ENCODE measurements at regions not wholly inside any gene's neighbourhood (a gene's known extent, or its start where the extent isn't known, plus 50 kb on each side); places are given as distances from the start of the nearest gene placed in this dataset.

DNA sequence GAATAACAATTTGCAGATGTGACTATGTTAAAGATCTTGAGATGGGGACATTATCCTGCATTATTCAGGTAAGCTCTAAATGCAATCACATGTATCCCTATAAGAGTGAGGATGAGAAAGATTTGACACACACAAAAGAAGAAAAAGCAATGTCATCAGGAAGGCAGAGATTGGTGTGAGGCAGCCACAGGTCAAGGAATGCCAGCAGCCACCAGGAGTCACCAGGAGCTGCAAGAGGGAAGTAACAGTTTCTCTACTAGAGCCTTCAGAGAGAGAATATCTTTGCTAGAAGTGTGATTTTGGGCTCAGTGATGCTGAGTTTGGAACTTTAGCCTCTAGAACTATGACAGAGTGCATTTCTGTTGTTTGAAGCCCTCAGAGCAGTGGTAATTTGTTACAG, 700.3 kb upstream of the SEMA3D start:
- TF ChIP-seq, protein P1, sequence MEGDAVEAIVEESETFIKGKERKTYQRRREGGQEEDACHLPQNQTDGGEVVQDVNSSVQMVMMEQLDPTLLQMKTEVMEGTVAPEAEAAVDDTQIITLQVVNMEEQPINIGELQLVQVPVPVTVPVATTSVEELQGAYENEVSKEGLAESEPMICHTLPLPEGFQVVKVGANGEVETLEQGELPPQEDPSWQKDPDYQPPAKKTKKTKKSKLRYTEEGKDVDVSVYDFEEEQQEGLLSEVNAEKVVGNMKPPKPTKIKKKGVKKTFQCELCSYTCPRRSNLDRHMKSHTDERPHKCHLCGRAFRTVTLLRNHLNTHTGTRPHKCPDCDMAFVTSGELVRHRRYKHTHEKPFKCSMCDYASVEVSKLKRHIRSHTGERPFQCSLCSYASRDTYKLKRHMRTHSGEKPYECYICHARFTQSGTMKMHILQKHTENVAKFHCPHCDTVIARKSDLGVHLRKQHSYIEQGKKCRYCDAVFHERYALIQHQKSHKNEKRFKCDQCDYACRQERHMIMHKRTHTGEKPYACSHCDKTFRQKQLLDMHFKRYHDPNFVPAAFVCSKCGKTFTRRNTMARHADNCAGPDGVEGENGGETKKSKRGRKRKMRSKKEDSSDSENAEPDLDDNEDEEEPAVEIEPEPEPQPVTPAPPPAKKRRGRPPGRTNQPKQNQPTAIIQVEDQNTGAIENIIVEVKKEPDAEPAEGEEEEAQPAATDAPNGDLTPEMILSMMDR (IDR thresholded peaks at IDR 0.05 in 4 of 5, conservative IDR thresholded peaks at IDR 0.05 in 1 of 5) = no peak
- TF ChIP-seq POLR2A (IDR thresholded peaks at IDR 0.05) = no peak
